Ovary (tissue), 3 donors: ENCODE measurements at regions not wholly inside any gene's neighbourhood (a gene's known extent, or its start where the extent isn't known, plus 50 kb on each side); places are given as distances from the start of the nearest gene placed in this dataset.

ENCODE experiments used
- CTCF ChIP-seq, 3 donors: fragments of 450-650 bp in 2 of 3; fragments of 200-600 bp in 1 of 3; IDR thresholded peaks; one replicate each; pipeline versions ENCODE4 v1.5.1 to v1.8.0; 2016 to 2022; ENCODE audit warnings: antibody characterized with exemption in 3 of 3, mild to moderate bottlenecking in 1 of 3
- POLR2A ChIP-seq: fragments of 450-650 bp; IDR thresholded peaks from one replicate; pipeline ENCODE4 v1.6.1; 2017; ENCODE audit warnings: antibody characterized with exemption, mild to moderate bottlenecking, moderate library complexity
- donor health status: DM: no; HTN: no; CAD: no.

DNA sequence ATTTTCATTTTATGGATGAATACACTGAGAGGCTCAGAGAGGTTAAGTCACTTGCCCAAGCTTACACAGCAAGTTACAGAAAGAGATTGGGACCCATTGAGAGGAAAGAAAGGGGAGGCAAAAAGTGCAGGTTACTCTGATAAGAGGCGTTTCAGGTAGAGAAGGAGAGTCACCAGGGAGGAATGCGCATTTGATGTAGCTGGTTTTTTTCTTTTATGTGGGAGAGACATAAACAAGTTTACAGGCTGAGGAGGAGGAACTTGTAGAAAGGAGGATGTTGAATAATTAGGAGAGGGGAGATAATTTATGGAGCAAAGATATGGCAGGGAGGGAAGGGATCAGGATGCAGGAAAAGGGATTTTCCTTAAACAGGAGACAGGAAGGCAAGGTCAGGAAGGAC is 297.0 kb downstream of the PCNX1 start:
- no peak for TF ChIP-seq POLR2A
- TF ChIP-seq CTCF (IDR thresholded peaks at IDR 0.05) = no peak
